Nucleus accumbens (tissue), 56 donors: ENCODE measurements at regions not wholly inside any gene's neighbourhood (a gene's known extent, or its start where the extent isn't known, plus 50 kb on each side); places are given as distances from the start of the nearest gene placed in this dataset.
"Not testable (repeated sequence)": the region's sequence is repeated elsewhere in the genome, so short reads cannot be mapped to it uniquely, and the experiment has no call there.

Source experiments
- DNase-seq, 56 donors: peaks; one replicate each; lab custom pipeline; 2025; lab: John Stamatoyannopoulos, UW

DNA sequence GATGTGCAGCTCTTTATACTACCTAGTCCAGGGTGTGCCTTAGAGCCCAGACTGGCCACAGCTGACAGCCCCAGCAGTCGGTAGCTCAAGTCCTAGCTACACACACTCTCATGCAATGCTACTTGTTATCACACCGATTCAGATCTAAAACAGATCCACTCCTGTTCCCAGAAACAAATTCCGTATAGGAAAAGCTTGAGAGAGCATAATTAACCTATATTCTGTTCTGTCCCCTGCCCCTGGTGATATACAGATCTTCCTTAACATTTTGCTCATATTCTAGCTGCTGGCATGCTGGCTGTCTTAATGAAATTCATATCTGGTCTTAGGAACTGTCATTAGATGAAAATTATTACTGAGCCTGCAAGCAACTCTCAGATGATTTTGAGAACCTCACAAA, 204.3 kb downstream of the SOX2 start:
- no peak for DNase-seq

DNA sequence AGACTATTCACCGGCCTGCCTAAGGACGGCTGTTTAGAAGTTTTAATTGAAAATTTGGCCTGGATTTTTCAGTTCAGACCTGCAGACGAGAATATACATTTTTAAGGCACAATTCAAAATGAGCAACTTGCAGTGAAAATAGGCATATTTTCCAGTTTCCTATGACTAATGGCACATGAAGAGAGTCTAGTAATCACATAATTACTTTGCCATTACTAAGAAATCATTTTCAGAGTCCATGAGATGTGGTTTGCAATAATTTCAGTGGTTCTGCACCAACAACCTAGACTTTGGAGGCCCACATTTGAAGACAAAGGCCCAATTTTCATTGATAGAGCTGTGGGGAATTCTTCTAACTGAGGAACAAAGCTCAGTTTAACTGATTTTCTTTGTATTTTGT, 205.3 kb downstream of the SOX2 start:
- DNase-seq, result no peak

DNA sequence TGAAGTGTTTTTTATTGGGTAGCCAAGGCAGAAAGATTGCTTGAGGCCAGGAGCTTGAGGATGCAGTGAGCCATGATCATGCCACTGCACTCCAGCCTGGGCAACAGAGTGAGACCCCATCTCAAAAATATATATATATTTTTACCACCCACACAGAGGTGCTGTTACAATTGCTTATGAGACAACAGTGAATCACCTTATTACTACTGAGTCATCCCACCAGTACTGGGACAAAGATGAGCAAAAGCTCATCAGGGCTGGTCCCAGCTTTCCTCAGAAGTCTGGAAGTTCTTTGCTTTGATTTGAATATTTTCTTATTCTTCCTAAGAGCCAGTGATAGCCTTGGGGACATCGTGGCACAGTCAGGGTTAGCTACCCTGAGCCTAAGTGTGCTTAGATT, 207.7 kb downstream of the SOX2 start:
- no peak for DNase-seq

DNA sequence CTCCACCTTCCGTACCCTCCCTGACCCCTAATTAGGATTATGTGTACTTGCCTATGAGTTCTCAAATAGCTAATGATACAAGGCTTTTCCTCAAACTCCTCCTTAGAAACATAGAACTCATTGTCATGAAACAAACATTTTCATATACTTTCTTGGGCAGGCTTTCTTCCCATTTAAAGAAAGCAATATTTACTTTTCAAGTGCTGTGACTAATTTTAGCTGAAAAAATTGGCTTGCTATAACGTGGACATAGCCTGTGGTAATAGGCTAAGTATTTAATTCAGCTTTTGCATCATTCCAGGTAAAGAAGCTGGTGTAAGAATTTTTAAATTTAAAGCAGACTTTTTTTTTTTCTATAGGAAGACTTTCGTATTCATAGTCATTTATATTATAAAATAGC, 208.7 kb downstream of the SOX2 start:
- DNase-seq, result no peak

DNA sequence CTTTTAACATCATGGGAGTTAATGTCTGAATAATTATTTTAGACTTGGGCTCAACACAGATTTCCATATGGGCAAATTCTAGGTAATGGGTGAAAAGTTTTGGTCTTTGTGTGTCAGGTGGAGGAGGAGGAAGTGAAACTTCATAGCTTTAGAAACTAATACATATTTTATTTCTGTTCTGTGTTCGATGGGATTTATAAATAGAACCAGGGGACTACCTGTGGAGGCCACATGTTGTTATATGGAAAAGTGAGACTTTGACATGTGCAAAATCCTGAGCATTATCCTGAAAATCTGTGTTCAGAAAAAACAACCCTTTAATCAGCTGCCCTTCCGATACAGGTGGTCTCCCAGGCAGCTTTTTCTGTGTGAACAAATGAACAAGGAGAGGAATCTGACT, 209.5 kb downstream of the SOX2 start:
- no peak for DNase-seq

DNA sequence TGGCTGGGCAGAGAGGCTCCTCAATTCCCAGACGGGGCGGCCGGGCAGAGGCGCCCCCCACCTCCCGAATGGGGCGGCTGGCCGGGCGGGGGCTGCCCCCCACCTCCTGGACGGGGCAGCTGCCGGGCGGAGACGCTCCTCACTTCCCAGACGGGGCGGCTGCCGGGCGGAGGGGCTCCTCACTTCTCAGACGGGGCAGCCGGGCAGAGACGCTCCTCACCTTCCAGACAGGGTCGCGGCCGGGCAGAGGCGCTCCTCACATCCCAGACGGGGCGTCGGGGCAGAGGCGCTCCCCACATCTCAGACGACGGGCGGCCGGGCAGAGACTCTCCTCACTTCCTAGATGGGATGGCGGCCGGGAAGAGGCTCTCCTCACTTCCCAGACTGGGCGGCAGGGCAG, 214.1 kb downstream of the SOX2 start:
- not testable (repeated sequence) for DNase-seq

DNA sequence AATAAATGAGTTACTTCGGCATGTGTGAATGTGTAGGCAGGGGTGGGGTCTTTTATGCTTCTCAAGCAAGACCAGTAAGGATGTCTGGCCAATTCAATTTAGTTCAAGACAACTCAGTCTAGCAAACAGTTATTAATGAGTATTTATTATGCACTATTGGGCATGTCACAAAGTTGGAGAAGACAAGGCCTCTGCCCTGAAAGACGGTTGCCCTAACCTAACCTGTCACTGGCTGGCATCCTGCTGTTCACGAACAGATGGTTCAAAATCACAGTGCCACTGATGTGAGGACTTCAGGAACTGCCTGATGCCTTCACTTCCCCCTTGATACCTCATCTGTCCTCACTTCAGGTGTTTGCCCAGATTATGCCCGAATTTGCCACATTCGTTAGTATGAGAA, 217.8 kb downstream of the SOX2 start:
- DNase-seq, result no peak

DNA sequence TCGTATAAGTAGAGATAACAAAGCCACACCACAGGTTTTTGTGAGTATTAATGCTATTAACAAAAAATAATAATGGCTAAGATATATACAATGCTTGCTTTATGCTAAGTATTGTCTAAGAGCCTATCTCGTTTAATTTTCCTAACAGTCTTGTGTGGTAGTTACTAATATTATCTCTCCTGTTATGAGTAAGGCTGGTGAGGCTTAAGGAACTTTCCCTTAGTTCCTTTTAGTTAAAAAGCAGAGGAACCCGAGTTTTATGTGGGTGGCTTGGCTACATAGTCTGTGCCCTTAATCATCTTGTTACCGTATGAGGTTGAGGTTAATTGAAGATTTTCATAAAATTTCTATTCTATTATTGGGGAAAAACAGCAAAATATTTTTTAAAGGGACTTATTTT, 218.4 kb downstream of the SOX2 start:
- no peak for DNase-seq

DNA sequence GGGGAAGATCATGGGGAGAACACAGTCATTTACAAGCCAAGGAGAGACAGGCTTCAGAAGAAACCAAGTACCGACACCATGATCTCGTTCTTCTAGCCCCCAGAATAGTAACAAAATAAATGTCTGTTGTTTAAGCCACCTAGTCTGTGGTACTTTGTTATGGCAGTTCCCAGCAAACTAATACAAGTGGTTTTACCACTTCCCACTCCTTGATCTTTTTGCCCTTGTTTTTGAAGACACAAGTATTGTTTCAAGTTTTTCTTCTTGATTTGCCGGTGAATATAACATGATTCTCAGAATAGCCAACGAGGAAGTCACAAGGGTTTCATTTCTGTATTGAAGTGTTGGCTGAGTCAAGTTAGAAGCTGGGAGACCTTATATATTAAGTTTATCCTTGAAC, 220.3 kb downstream of the SOX2 start:
- DNase-seq, result no peak

DNA sequence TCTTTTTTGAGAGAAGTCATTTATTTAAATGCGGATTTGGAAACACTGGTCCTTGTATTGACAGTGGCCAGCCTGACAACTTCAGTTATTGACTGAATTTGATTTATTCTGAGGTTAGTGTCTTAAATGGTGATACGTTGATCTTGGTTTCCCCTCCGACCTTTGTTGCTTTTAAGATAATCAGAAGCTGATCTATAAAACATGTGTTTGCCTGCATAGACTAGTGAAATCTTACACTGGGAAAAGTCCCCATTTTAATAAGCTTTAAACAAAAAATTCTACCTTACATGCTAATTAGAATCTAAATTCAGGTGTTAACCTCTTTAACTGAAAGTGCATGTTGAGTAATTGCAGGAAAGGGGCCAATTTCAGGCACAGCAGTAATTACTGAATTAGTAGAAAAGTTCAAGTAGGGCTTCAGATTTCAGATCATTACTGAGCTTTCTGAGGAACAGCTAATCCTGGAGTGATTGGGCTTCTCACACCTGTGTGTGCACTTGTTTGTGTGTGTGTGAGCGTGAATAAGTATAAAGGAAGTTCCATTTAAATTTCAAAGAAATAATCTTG, 221.4 kb downstream of the SOX2 start:
- DNase-seq, result no peak

DNA sequence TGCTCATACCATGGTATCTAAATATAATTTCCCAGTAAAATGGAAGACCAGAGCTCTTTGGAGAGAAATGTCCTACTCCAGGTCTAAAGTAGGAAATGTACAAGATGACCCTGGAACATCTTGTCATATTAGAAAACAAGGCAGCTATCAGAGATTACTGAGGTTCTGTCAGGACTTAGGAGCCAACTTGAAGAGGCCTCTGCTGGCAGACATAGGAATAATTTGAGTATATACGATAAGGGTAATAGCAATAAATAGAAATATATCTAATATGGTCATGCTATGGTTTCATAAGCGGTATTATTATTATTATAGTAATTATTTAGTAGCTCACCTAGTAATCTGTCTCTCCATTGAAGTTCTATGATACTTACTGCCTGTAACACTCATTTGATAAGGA, 224.2 kb downstream of the SOX2 start:
- DNase-seq, result no peak

DNA sequence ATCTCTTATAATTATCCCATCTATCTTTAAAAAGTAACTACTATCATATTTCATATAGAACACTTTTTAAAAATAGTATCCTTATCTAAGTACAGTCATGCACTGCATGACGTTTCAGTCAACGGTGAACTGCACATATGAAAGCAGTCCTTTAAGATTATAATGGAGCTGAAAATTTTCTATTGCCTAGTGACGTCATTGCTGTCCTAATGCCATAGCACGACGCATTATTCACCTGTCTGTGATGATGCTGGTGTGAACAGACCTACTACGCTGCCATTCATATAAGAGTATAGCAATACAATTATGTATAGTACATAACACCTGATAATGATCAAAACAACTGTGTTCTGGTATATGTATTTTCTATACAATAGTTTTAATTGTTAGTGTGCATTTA, 225.0 kb downstream of the SOX2 start:
- DNase-seq, result no peak

DNA sequence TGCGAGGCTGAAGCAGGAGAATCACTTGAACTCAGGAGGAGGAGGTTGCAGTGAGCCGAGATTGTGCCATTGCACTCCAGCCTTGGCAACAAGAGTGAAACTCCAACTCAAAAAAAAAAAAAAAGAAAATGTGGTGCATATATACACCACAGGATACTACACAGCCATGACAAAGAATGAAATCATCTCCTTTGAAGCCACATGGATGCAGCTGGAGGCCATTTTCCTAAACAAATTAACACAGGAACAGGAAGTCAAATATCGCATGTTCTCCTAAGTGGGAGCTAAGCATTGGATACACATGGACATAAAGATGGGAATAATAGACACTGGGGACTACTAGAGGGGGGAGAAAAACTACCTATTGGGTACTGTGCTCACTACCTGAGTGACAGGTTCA, 226.9 kb downstream of the SOX2 start:
- not testable (repeated sequence) for DNase-seq

DNA sequence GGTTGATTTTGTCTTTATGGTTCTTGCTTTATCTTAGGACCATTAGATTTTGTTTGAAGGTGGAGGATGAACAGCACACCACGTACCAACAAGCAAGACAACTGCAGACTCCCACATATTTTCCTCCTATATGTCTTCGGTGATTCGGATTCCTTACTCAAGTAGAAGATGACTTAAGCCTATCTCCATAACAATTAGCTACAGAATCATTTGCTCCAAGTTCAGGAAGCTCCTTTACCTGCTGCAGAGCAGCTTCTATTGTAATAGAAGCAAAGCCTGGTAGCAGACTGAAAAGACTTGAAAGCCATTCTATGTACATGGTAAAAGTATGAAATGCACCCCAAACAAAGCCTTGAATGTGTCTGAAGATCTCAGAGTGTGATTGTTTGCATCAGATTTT, 229.0 kb downstream of the SOX2 start:
- no peak for DNase-seq

DNA sequence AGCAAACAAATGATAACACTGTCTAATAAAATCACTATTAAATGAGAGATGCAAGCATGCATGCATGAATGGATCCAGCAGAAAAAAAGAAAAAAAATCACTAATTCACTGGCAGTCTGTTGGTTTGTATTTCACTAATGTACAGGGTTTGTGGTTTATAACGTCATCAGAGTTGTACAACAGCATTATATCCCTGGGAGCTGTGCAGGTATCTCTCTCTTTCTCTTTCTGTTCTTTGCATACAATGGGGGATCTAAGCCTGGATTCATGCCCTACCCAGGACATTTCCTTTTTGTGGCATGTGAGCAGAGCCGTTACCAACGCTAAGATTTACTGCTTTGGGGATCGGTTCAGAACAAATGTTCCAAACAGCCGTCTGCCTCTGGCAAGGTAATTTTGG, 229.5 kb downstream of the SOX2 start:
- DNase-seq, result no peak

DNA sequence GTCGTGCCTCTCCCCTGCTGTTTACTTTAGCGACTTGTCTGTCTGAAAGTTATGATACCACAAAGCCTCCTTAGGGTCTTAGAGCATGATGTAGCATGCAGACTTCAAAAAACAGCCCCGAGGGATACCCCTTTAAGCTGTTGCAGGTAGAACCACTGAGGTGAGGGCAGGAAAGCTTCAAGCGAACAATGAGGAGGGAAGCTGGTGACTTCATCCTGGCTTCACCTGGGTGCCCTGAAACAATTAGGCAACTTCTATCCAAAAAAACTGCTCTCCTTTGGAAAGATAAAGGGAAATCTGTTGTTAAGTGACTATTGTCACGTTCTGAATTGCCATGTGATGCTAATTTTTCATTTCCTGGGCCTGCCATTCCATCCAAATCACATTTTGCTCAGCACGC, 231.6 kb downstream of the SOX2 start:
- DNase-seq, result no peak

DNA sequence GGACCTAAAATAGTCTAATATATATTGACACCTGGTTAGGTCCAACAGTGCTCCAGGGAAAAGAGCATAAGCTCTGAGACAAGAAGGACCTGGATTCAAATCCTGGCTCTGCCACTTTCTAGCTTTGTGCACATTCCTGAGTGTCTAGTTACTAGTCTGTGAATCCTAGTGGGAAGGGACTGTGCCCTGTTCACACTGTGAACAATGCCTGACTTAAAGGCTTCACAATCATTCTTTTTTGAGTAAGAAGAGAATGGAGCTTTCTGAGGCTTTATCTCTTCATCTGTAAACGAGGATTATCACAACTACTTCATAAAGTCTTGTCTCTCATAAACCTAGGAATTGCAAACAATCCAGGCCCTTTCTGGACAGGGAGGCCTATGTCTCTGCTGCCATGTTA, 235.9 kb downstream of the SOX2 start:
- no peak for DNase-seq

DNA sequence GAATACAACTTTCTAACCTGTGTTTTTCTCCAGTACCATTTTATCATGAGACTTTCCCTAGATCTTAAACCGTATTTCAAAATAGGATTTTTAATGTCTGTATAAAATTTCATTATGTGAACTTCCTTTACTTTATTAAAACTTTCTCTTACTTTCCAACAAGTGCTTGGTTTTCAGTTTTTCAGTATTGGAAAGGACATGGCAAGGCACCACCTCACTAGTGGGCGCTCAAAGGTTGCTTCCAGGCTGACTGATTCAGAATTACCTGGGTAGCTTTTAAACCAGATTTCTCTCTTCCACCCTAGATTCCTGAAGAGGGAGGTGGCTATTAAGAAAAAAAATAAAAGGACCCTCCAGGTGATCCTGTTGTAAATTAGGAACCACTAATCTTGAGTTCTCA, 236.6 kb downstream of the SOX2 start:
- no peak for DNase-seq

DNA sequence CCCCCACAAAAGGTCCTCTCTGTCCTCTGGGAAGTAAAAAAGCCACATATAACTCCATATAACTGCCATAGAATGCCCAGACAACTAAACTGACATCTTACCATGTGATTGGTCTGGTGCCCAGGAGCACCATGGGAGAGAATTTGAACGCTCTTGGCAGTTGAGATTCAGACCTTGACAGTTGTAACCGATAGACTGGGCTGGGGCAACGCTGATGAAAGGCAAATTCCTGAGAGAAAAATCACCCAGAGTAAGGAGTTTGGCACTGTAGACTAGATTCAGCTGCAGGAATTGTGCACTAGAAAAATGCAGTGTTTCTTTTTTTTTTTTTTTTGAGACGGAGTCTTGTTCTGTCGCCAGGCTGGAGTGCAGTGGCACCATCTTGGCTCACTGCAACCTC, 240.5 kb downstream of the SOX2 start:
- no peak for DNase-seq

DNA sequence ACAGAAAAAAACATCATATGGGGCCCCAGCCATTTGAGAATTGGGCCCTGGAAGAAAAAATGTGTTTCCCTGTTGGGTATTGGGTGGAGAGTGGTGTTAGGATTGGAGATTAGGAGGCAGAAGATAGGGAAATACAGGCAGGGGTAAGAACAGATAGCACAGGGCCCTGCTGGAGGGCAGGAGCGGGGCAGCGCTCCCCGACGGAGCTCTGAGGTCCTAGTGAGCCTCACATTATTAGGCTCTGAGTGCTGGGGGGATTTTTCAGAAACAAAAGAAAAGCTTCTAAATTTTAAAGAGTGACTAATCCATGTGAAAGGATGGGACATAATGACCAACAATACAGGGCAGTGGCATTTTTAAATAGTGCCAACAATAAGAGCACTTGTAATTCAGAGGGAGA, 241.2 kb downstream of the SOX2 start:
- DNase-seq, result no peak

DNA sequence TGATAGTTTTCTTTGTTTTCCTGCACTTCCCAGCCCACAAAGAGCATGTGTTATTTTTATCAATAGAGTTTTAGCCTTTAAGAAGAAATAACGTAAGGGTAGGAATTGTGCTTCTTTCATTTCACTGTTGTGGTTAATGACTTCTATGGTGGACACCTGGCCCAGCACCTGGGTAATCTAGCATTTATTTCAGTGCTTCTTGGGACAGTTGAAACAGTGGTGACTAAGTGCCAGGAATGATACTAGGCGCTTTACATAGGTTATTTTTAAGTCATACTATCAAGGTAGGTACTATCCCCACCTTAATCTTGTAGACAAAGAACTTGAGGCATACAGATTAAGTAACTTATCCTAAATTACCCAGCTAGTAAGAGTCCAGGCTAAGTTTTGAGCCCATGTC, 243.8 kb downstream of the SOX2 start:
- DNase-seq, result no peak

DNA sequence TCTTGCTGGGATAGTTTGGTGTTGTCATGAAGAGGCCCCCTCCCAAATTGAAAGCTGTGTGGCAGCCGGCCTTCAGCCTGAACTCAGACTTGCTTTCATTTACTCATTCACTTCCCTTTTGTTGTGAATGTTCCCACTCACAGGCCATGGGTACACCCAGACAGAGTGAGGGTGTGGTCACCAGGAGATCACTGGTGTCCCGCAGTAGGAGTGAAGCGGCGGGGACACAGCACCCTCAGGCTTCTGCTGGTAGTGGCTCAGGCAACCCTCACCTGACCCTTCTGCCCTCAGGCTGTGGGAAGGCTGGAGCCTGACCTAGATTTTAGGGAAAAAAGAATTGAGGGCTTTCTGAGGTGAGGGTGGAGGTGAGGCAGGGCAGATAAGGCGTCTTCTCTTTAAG, 244.4 kb downstream of the SOX2 start:
- no peak for DNase-seq

DNA sequence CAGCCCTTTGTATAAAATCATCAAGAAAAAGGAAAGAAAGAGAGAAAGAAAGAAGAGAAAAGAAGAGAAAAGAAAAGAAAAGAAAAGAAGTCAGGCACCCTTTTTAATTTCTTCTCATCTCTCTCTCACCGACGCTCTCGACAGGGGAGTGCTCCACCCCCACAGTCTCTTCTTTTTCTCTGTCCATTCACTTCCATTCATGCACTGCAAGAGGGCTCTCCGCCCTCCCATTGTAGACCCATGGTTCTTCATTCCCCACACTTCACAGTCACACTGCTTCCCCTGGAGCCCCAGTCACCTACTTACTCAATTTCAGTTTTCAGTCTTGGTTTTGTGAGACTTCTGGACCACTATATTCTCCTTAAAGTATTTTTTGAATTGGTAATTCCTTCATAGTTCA, 254.7 kb downstream of the SOX2 start:
- DNase-seq, result peak in 1 of 56 donors; percentile 2

DNA sequence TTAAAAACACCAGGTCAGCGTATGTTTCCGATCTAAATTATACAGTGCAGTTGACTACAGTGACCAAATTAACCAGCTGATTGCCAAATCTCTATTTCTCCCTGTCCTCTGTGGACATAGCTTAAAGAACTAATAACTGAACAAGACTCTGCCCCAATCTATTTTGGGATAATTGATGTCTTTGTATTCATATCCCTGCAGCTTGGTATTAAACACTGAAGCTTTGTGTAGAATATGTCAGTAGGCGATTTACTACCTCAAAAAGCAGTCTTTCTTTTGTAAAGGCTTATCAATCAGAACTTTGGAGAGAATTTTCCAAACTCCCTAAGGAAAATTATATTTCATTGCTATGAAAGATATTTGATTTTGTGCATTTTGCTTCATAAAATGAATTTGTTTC, 258.2 kb downstream of the SOX2 start:
- DNase-seq, result no peak
